GM12878 (cell line): ENCODE measurements at regions not wholly inside any gene's neighbourhood (a gene's known extent, or its start where the extent isn't known, plus 50 kb on each side); places are given as distances from the start of the nearest gene placed in this dataset.

Source experiments
- ASH2L ChIP-seq: fragments of 300-600, 200-600 bp; sonication (generic); IDR thresholded peaks from 2 replicates; pipeline ENCODE4 v1.6.1; 2017; ENCODE audit warnings: low read depth, mild to moderate bottlenecking, borderline replicate concordance
- CBFB ChIP-seq: IDR thresholded peaks from 2 replicates; pipeline ENCODE4 v1.6.1; 2016; ENCODE audit warnings: antibody characterized with exemption, low read depth
- ETV6 ChIP-seq, 2 experiments: fragments of 450-650 bp in 1 of 2; IDR thresholded peaks in 1 of 2; conservative IDR thresholded peaks in 1 of 2; 2 replicates each; pipeline ENCODE4 v1.6.1; 2014; ENCODE audit warnings: antibody characterized with exemption in 1 of 2, borderline replicate concordance in 1 of 2, low read depth in 1 of 2, mild to moderate bottlenecking in 1 of 2, moderate library complexity in 1 of 2
- POLR2A ChIP-seq: IDR thresholded peaks from 2 replicates; pipeline ENCODE4 v1.6.1; 2011; ENCODE audit warnings: low read depth, mild to moderate bottlenecking, low read length
- POLR2AphosphoS5 ChIP-seq: IDR thresholded peaks from 2 replicates; pipeline ENCODE4 v1.6.1; 2011; ENCODE audit warnings: mild to moderate bottlenecking, low read length, inconsistent platforms
- RBBP5 ChIP-seq: fragments of 200-600 bp; sonication (generic); conservative IDR thresholded peaks from 2 replicates; pipeline ENCODE4 v1.6.1; 2016
- RFX5 ChIP-seq: IDR thresholded peaks from 2 replicates; pipeline ENCODE4 v1.6.1; 2011; ENCODE audit warnings: low read depth, low read length, improper control_type of control experiment
- TARDBP ChIP-seq: IDR thresholded peaks from 2 replicates; pipeline ENCODE4 v1.6.1; 2016; ENCODE audit warnings: borderline replicate concordance
- TF ChIP-seq, protein P1 (sequence below): IDR thresholded peaks from 2 replicates; pipeline ENCODE4 v1.6.1; 2012; ENCODE audit warnings: low read depth, low read length, improper control_type of control experiment
- TF ChIP-seq, protein P2 (sequence below), 3 experiments: IDR thresholded peaks in 2 of 3; conservative IDR thresholded peaks in 1 of 3; 2 replicates each; pipeline ENCODE4 v1.5.1; 2011; ENCODE audit warnings: low read depth in 3 of 3, low read length in 3 of 3, mild to moderate bottlenecking in 3 of 3, control low read depth in 2 of 3, moderate library complexity in 2 of 3, inconsistent platforms in 1 of 3, mixed read lengths in 1 of 3; ENCODE audit not compliant: control insufficient read depth in 2 of 3, insufficient read depth in 1 of 3; ENCODE audit errors: extremely low read depth in 1 of 3
- TF ChIP-seq, protein P3 (sequence below): IDR thresholded peaks from 2 replicates; pipeline ENCODE4 v1.6.1; 2012; ENCODE audit warnings: low read length, inconsistent platforms
- TF ChIP-seq, protein P4 (sequence below): IDR thresholded peaks from 2 replicates; pipeline ENCODE4 v1.6.1; 2012; ENCODE audit warnings: low read depth, low read length, improper control_type of control experiment

DNA sequence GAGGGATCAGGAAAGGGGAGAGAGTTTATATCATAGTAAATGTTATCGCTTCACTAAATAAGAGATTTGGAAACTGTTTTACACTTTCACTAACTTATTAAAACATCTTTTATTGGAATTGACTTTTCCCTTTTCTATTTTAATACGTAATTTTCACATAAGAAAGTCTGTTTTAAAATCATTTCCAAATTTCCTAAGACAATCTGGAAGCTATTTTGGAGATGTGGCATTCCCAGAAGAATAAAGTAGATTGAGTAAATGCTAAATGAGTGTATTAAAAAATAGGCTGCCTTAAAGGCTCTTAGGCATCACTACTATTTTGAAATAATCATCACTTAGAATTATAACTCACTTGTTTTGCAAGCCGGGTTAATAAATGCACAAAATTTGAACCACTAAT lies 763.5 kb downstream of the EDEM1 start:
- TF ChIP-seq, protein P1, sequence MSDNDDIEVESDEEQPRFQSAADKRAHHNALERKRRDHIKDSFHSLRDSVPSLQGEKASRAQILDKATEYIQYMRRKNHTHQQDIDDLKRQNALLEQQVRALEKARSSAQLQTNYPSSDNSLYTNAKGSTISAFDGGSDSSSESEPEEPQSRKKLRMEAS, result no peak
- TF ChIP-seq, protein P2, sequence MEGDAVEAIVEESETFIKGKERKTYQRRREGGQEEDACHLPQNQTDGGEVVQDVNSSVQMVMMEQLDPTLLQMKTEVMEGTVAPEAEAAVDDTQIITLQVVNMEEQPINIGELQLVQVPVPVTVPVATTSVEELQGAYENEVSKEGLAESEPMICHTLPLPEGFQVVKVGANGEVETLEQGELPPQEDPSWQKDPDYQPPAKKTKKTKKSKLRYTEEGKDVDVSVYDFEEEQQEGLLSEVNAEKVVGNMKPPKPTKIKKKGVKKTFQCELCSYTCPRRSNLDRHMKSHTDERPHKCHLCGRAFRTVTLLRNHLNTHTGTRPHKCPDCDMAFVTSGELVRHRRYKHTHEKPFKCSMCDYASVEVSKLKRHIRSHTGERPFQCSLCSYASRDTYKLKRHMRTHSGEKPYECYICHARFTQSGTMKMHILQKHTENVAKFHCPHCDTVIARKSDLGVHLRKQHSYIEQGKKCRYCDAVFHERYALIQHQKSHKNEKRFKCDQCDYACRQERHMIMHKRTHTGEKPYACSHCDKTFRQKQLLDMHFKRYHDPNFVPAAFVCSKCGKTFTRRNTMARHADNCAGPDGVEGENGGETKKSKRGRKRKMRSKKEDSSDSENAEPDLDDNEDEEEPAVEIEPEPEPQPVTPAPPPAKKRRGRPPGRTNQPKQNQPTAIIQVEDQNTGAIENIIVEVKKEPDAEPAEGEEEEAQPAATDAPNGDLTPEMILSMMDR (IDR thresholded peaks at IDR 0.05 in 2 of 3, conservative IDR thresholded peaks at IDR 0.05 in 1 of 3; ENCODE audit: control insufficient read depth in 2 of 3, extremely low read depth in 1 of 3, insufficient read depth in 1 of 3, low read depth in 3 of 3, low read length in 3 of 3), result no peak
- no peak for TF ChIP-seq POLR2A
- TF ChIP-seq CBFB, result no peak
- TF ChIP-seq ASH2L, result no peak
- no peak for TF ChIP-seq RFX5
- TF ChIP-seq ETV6 (conservative IDR thresholded peaks at IDR 0.05 in 1 of 2, IDR thresholded peaks at IDR 0.05 in 1 of 2; ENCODE audit: borderline replicate concordance in 1 of 2, low read depth in 1 of 2), result no peak
- TF ChIP-seq, protein P3, sequence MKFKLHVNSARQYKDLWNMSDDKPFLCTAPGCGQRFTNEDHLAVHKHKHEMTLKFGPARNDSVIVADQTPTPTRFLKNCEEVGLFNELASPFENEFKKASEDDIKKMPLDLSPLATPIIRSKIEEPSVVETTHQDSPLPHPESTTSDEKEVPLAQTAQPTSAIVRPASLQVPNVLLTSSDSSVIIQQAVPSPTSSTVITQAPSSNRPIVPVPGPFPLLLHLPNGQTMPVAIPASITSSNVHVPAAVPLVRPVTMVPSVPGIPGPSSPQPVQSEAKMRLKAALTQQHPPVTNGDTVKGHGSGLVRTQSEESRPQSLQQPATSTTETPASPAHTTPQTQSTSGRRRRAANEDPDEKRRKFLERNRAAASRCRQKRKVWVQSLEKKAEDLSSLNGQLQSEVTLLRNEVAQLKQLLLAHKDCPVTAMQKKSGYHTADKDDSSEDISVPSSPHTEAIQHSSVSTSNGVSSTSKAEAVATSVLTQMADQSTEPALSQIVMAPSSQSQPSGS, result no peak
- TF ChIP-seq POLR2AphosphoS5, result no peak
- TF ChIP-seq, protein P4, sequence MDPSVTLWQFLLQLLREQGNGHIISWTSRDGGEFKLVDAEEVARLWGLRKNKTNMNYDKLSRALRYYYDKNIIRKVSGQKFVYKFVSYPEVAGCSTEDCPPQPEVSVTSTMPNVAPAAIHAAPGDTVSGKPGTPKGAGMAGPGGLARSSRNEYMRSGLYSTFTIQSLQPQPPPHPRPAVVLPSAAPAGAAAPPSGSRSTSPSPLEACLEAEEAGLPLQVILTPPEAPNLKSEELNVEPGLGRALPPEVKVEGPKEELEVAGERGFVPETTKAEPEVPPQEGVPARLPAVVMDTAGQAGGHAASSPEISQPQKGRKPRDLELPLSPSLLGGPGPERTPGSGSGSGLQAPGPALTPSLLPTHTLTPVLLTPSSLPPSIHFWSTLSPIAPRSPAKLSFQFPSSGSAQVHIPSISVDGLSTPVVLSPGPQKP, result no peak
- no peak for TF ChIP-seq RBBP5
- no peak for TF ChIP-seq TARDBP
